AG10803 (cell line): ENCODE measurements at regions not wholly inside any gene's neighbourhood (a gene's known extent, or its start where the extent isn't known, plus 50 kb on each side); places are given as distances from the start of the nearest gene placed in this dataset.

ENCODE experiments used
- DNase-seq: peaks from one replicate; pipeline ENCODE4 v3.0.0; 2010; ENCODE audit warnings: low read depth
- H3K4me3 ChIP-seq: 2 replicates; pipeline ENCODE4 v1.5.1; 2011; ENCODE audit warnings: mild to moderate bottlenecking, low read length, control low read depth
- CTCF ChIP-seq: conservative IDR thresholded peaks from 2 replicates; pipeline ENCODE4 v1.5.1; 2011; ENCODE audit warnings: mild to moderate bottlenecking, low read length, control low read depth, inconsistent platforms

DNA sequence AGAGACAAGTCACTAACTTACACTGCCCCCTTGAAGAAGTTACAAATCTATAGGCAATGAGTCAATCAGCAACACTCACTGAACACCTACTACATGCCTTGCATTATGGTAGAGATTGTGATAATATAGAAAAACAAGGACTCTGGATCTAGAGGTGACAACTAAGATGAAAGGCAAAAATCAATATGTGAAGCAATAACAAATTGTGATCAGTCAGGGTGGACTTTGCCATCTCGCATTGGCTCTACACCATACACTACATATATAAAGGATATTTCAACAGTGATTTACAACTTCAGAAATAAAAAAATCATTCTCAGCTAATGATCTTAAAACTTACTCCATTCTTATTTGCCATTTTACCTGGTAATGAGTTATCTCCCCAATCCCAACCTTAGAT, 210.7 kb upstream of the CD96 start:
- TF ChIP-seq CTCF: no peak
- no peak for DNase-seq

DNA sequence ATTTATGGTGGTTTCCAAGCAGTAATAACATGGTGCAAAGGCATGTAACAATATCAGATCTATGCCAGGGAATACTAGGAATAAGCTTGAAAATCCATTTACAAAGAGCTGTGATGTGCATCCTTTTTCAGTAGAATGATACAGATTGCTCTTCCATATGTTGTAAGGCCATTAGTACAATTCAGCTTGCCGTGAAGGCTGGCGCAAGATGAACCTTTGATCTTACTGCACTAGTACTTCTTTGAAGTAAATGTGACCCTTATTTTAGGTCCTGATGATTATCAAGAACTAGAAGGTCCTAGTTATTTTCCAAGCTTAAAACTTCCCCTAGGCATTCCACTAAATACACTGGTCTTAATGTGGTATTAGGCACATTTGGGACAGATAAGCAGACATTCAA, 210.1 kb upstream of the CD96 start:
- no peak overlapping the region for H3K4me3 ChIP-seq
- no peak for TF ChIP-seq CTCF
- DNase-seq: no peak

More for the DNA sequence above, 210.7 kb upstream of the CD96 start:
- H3K4me3 ChIP-seq: no peak overlapping the region

GRCh38 chr3:111332488-111333080, 209.4 kb upstream of the CD96 start:
- DNase-seq: no peak
- no peak overlapping the region for H3K4me3 ChIP-seq
- TF ChIP-seq CTCF: no peak

- no peak for DNase-seq
- TF ChIP-seq CTCF: no peak
- H3K4me3 ChIP-seq: no peak overlapping the region
Measured at GRCh38 chr3:111333642-111334041, 208.4 kb upstream of the CD96 start.

DNA sequence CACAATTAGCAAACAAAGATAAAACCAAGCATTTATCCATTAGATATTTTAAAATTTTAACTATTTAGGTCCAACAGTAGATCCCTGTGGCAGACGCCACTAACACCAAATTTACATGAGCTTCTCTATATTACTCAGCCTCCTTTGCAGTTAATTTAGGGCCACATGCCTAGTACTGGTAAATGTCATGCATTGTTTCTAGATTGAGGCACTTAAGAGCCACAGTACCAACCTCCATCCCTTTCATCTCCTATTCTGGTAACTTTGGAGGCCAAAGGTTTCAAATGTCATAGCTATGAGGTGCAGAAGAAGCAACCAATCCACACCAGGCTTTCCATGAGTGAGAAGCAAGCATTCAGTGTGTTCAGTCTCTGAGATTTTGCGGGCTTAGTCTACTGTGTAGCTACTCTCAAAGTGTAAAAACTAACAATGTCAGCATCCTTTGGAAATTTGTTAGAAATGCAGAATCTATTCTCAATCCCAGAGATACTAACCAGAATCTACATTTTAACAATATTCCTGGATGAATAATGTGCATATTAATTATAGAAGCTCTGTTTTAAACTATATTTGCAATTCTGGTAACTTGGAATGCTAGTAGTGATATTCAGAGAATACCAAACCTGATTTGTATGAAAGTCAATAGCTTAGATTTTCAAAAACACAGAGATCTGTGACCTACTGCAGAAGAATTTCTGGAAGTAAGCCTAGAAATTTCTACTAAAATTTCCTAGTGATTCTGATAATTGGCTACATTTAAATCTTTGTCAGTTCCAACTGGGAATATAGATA, 206.3 kb upstream of the CD96 start:
- no peak overlapping the region for H3K4me3 ChIP-seq
- no peak for DNase-seq
- TF ChIP-seq CTCF: no peak

DNA sequence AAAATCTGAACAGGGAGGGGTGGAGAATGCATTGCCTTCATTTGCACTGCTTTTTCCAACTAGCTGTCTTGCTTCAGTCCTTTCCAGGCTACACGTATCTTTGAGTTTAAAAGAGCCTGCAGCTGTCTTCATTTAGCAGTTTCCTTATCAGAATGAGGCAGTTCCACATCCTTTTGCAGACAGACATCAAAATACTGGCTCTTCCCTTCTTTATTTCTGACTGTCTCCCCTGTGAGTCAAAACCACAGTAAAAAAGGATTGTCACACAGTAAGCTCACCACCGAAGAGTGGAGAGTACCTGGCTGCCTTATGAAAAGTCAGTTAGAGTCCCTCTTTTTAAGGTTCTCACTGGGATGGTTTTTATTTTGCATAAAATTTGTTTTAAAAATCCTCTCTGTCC, 205.5 kb upstream of the CD96 start:
- TF ChIP-seq CTCF: no peak
- no peak overlapping the region for H3K4me3 ChIP-seq
- no peak for DNase-seq
